IPS DF 19.7 (cell line): ENCODE measurements at regions not wholly inside any gene's neighbourhood (a gene's known extent, or its start where the extent isn't known, plus 50 kb on each side); places are given as distances from the start of the nearest gene placed in this dataset.
"Not testable (repeated sequence)": the region's sequence is repeated elsewhere in the genome, so short reads cannot be mapped to it uniquely, and the experiment has no call there.

Experiments used
- DNase-seq: peaks from one replicate; pipeline ENCODE4 v3.0.0-alpha.2; 2013; ENCODE audit warnings: low read depth, low spot score

DNA sequence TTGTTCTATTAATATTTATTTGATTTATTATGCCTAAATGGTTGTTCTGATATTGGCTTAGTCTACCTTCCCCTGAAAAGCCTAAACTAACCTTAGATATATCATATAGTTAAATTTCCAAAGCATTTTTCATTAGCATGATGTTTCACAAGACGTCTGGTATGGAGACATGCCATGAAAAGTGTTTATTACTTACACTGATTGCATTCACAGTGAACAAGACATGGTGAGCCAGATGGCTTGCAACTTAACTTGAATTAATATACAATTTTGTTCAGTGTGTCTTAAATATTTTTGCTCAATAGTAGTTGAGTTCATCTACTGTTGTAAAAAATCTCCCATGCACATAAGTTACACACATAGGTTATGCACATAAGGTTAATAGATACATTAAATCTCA lies 758.4 kb downstream of the NSUN3 start:
- no peak for DNase-seq

DNA sequence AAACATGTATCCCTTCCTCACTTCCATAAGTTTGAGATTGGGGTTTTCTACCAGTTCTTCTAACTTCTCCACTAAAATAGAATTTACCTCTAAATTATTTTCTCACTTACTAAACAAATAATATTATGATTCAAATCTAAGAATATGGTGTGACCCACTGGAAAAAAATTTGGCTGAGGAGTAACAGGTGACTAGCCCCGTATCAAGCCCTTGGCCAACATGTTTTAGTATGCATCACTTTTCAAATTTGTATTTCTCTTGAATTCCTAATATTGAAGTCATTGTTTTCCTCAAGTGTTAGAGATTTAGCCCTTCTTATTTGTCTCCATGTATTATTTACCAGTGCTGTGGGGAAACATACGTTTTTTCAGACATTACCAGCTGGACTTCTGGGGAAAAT lies 759.4 kb downstream of the NSUN3 start:
- DNase-seq = no peak

DNA sequence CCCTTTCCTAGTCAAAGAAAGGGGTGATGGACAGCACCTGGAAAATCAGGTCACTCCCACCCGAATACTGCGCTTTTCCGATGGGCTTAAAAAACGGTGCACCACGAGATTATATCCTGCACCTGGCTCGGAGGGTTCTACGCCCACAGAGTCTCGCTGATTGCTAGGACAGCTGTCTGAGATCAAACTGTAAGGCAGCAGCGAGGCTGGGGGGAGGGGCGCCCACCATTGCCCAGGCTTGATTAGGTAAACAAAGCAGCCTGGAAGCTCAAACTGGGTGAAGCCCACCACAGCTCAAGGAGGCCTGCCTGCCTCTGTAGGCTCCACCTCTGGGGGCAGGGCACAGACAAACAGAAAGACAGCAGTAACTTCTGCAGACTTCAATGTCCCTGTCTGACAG lies 783.4 kb downstream of the NSUN3 start:
- DNase-seq = not testable (repeated sequence)

DNA sequence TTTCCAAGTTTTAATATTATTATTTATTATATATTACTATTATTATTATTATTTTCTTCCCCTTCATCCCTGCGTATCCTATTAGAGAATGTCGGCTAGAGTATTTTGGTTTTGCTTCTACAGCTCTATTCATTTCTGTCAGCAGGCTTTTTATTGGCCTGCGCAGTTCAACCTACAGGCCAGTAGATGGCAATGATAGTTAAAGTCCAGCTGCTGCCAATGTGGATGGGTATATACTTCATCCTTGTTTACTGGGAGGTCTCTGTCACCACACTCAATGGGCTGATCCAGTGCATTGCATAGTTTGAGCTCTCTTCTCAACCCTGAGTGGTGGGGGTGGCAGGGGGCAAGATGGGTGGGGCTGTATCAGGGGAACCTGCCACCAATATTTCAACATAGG lies 799.8 kb downstream of the NSUN3 start:
- DNase-seq = no peak

DNA sequence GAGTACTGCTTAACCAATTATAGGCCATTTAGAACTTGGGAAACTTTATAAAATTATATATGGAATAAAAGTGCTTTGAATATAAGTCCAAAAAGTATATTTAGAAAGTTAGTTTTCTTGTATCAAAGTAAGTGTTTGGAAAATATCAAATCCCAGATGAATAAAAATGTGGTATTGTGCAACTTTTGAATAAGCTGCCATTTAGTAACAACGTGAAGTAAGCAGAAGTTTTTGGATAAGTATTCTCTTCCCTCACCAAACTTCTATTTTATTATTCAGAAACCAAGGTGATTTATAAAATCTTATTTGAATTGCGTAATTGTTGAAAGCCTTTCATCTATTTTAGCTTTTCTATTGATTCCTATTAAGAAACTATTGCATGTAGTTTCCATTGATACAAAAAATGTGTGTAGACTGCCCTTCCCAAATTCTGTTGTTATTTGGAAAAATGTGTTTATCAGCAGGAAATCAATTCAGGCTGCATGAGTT lies 806.2 kb downstream of the NSUN3 start:
- DNase-seq = no peak

DNA sequence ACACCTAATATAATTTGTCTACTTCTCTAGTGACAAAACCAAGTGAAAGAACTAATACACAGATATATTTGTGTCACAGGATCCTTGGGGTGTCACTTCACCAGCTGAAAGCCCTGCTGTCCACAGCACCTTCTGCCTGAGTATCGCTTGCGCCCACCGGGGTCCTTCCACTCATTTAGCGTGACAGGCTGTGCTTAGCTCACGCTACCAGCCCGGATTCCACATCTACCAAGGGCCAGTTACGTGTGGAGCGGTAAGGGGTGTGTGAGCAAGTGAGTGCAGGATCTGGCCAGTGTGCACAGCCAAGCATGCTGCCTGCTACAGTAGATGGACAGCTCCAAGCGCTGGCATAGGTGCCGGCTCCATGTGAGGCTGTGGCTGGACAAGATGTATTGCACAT lies 810.9 kb downstream of the NSUN3 start:
- no peak for DNase-seq

DNA sequence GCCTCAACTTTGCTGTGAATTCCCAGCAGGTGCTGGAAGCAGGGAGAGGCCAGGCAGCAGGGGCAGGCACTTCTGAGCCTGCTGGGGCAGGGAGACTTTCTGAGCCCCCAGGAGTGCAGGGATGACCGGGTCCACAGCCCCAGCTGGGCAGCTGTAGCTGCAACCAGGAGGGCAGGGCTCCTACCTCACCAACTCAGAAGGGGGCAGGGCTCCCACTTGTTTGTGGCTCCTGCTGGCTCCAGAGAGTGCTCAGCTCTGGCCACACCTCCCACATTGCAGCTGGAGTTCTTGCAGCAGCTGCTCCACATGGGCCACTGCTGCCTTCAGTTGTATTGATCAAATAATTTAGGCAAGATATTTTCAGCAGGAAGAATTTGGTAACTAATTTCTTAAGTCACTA lies 812.3 kb downstream of the NSUN3 start:
- DNase-seq = no peak

DNA sequence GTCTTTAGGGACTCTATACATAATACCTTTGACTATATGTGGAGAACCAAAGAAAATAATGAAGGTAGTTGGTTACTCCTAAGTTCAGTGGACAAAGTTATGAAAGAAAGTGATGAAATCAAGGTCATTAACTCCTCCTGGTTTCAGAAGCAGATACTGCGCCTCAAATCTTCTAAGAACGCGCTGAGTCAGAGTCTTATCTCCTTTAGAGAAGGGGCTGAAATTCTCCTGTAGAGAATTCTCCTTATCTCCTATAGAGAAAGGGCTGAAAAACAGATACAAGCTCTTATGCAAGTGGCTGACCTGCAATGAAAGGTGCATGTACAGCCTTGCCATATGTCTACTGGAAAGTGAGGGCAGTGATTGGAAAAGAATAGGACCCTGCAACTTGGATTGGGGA lies 824.2 kb downstream of the NSUN3 start:
- no peak for DNase-seq

DNA sequence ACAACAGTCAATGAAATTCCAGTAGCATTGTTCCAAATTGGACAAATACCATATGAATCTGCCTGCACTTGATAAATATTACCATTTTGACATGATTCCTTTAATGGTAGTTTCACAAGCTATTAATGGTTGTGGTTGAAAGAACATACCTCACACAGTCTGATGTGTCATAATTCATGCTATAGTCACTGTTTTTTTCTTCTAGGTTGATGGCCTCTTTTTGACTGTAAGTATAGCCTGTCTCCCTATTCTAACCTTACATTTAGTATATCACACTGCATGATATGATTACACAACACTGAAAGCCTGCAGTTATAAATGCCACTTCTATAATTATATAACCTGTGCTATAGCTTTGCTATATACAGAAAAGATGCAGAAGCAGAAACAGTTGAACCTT lies 834.1 kb downstream of the NSUN3 start:
- DNase-seq = no peak

DNA sequence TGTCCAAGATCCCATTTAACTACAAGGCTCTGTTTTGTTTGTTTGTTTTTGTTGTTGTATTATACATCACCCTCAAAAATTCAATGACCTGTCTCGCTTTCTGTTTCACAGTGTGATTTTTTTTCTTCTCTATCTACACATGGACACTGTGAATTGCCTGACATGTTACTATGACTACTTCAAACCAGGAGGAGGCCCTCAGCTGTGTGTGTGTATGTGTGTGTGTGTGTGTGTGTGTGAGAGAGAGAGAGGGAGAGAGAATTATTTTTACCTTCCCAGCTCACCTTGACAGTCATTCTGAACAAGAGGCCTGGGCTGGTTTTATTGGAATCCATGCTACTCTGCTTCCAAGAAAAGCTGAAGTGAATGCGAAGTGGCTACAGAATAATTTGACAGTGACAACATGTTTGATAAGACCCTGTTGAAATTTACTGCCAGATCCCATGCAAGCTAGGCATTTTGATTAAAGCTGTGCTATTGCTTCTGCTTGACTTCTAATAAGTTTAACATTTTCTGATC lies 841.4 kb downstream of the NSUN3 start:
- DNase-seq = no peak

DNA sequence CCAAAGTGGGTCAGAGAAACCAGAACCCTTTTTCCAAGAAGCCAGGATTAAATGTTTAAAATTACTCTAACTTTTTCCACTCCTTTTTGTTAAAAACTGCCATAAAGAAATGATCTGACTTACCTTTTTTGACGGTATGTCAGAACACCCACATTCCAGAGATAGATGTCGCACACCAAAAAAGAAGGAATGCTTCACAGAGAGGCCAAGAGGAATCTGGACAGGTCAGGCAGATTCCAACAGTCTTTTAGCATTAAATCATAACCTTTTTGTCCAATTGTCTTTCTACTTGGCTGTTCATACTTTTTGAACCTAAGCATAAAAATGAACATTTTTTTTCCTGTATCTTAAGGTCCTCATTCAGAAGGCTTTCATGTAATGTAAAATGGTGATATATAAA lies 846.9 kb downstream of the NSUN3 start:
- DNase-seq = no peak

DNA sequence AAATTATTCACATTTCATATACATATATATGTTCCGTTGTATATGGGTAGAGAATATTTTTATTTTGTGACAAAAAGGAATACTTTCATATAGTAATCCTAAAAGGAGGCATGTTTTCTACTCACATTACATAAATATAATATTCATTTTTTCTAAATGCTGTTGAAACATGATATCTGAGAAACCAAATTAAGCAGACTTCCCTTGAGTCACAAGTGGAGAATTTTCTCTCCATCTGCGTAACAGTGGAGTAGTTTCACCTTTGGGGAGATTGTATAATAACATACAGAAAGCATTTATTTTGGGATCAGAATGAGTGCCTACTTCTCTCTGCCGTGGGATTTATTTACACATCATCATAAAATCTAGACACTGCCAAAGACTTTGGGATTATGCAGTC lies 849.8 kb downstream of the NSUN3 start:
- no peak for DNase-seq

DNA sequence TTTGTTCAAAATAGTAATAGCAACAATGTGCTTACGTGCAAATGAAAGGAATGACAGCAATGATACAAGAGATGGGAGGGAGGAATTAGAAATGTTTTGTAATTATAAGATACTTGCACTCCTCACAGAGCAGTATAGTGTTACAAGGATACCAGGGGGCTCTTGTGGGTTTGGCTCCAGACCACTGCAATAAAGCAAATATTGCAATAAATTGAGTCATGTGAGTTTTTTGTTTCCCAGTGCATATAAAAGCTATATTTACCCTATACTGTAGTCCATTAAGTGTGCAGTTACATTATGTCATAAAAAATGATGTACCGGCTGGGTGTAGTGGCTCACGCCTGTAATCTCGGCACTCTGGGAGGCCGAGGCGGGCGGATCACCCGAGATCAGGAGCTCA lies 864.3 kb downstream of the NSUN3 start:
- DNase-seq = no peak

DNA sequence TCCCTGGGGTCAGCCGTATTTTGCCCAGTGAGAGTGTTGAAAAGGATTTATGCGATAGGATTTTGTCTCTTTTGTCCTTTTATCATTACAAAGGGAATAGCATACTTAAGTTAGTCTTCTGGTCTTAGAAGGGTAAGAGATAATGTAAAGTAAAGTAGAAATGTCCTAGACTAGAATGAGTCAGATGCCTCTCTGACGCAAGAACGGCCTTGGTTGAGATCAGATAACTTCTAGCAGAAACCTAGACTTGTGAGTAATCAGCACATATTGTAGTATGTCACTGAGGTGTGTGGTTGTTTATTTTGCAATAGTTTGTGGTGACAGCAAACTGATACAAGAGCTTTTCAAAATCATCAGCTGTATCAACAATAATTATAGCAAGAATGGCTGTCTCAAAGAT lies 866.1 kb downstream of the NSUN3 start:
- DNase-seq = no peak

DNA sequence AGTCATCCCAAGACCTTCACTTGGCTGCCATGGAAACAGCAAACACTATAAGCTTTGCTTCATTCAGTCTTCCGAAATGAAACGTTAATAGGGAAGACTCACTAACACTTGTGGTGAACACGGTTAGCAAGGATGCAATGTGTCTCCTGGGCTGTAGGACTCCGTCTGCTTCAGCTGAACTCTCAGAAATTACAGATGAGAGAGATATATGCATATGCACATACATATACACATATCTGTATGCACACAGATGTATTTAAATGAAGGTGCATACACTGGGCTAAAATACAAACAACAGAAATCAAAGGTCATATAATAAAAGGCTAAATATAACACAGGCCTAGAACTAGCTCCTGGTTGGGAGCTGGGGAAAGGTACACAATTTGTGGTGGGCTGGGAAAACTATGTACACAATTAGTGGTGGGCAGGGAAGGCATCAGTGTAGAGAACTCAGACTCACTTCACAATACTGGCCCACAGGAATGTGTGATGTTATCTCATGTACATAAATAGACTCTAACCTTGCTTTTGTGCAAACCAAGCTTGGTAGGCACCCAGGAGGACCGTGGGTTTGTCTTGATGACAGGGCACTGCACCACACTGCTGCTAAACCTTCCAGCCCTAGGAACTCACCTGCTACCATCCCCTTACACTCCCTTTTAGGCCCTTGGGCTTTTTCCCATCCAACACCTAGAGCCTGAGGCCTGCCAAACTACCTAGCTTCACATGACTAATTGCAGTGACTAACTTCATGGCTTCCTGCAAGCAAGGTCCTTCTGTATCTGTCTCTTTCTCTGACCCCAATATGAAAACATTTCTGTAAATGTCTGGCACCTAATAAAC lies 873.1 kb downstream of the NSUN3 start:
- no peak for DNase-seq

DNA sequence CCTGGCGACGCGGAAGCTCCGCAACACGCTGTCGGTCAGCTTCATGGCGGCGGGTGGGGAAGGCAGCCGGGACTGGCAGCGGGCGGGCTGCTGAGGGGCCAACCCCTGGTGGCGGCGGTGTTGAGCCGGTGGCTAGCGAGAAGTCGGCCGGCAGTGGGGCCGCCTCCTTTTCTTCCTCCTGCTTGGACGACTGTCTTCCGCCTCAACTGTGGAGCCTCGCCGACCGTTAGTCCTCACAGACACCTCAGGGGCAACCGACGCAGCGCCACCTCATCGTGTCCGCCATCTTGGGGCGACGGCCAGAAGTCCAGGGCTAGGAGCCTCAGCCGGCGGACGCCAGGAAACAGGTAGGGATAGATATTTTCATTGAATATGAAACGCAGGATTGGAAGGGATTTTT lies 875.1 kb downstream of the NSUN3 start:
- no peak for DNase-seq

DNA sequence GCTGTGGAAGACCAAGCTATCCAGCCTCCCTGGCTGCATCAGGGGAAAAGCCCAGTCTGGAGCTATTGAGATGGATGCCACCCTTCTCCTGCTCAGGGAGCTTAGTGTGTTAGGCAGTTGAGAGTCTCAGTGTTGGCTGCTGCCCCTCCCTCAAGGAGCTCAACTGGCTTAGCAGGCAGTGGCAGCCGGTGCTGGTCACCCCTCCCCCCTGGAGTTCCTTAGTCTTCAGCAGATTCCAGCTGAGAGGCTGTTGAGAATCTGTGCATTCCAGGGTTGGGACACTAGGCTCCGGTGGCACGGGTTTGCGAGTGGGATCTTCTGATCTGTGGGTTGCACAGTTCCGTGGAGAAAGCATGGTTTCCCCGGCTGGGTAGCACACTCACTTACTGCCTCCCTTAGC lies 883.8 kb downstream of the NSUN3 start:
- no peak for DNase-seq

DNA sequence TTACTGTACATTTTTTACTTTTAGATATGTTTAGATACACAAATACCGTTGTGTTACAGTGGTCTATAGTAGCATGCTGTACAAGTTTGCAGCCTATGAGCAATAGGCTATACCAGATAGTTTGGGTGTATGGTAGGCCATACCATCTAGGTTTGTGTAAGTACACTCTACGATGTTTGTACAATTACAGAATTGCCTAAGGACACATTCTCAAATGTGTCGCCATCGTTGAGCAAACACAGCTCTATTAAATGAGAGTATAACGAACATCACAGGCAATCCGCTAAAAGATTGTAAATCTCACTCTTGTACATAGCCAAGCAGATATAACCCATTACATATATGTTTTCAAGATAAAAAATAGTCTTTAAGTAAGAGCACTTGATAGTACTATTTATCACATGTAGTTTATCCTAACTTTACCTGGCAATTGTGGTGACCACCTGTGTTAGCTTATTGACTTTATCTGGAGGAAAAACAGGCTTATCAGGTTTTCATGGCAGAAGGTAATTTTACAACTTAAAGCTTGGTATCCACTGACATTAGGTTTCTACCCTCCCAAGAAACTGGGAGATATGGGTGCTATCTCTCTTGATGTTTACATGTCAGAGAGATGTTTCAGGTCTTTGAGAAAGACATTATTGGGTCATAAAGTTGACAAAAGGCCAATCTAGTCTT lies 898.7 kb downstream of the NSUN3 start:
- no peak for DNase-seq

DNA sequence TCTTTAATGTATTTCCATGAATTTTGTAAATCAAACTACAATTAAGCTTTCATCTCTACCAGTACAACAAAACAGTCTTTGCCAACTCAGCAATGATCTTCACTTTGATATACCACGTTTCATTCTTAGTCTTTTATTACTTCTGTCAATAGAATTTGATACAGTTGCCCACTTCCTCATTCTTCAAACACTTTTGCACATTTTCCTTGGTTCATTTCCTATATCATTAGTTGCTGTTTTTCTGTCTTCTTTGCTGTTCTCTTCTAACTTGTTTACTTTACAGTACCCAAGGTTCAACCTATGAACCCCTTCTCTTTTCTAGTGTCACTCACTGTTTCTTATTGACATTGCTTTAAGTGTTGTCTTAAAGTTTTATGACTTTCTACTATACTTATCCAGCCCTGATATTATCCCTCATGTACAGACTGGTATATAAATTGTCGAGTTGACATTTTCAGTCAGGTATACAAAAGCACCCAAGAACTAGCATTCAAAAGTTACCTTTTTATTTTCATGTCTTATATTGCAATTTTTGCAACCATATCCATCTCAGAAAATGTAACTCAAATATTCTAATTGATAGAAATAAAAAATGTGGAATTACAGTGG lies 903.1 kb downstream of the NSUN3 start:
- DNase-seq = no peak

DNA sequence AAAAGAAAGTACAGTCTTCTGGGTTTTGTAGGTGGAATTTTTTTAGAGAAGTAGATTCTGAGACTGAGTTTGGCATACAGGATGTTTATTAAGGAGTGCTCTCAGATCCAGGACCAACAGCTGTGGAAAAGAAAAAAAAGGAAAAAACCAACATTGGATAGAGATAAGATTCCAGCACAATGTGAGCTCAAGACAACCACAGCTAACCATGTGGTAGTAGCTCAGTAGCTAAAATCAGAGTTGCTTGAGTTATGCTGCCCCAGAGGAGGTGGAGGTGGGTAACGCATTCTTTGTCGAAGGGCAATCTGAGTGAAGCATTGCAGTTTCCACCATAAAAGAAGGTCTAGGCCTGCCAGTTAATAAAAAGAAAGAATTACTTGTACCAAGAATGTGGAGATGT lies 904.3 kb downstream of the NSUN3 start:
- DNase-seq = no peak

DNA sequence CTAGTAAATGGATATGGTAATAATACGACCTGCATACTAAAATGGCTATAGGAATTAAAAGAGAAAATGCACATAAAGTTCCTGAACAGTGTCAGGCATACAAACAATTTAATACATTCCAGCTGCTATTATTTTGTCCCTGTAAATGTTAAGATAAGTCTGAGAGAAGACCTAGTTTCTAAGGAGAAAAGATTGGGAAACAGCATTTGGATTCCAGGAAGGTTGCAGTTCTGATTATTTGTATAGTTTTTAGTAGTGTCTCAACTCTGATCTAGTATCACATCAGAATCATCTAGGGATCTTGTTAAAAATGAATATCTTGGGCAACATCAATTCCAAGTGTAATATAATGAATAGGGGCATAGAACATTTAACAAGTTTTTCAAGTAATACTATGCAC lies 905.7 kb downstream of the NSUN3 start:
- no peak for DNase-seq

DNA sequence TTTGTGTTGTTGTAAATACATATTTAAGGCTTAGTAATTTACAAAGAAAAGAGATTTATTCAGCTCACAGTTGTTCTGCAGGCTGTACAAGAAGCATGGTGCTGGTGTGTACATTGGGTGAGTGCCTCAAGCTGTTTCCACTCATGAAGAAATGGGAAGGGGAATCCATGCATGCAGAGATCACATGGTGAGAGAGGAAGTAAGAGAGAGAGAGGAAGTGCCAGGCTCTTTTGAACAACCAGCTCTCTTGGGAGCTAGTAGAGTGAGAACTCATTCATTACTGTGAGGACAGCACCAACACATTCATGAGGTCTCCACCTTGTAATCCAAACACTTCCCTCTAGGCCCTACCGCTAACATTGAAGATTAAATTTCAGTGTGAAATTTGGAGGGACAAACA lies 909.2 kb downstream of the NSUN3 start:
- DNase-seq = no peak

DNA sequence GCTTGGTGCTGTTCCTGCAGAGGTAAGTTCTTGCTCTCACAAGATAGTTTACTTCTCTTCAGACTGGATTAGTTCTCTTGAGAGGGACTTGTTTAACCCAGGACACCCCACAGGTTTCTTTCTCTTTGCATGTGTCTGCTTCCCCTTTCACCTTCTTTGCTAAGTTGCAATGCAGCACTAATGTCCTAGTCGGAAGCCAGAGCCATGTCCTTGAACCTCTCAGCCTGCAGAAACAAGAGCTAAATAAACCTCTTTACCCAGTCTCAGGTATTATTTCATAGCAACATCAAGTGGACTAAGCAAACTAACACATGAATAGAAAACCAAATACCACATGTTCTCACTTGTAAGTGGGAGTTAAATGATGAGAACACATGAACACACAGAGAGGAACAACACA lies 915.2 kb downstream of the NSUN3 start:
- no peak for DNase-seq
